ENCODE measurements at regions not wholly inside any gene's neighbourhood (a gene's known extent, or its start where the extent isn't known, plus 50 kb on each side); places are given as distances from the start of the nearest gene placed in this dataset.

GRCh38 chr3:76943058-76943457, 96.8 kb upstream of the ROBO2 start:
- H3K4me3 Mint-ChIP-seq: no peak overlapping the region
- H3K4me1 Mint-ChIP-seq: no peaks in the 10 kb centered on the region
- H3K36me3 Mint-ChIP-seq (ENCODE audit: low read depth): no peaks in the 10 kb centered on the region
- no peak overlapping the region for H3K27ac Mint-ChIP-seq
- ChIA-PET POLR2A (no interaction called here), CTCF (no interaction called here)
- no peak for ATAC-seq (ENCODE audit: low read depth)
- intact Hi-C loops (cut with micrococcal nuclease): no loop called here
- peaks cover 11% of the 10 kb centered on the region for H3K9me3 Mint-ChIP-seq
- no peaks in the 10 kb centered on the region for H3K27me3 Mint-ChIP-seq
- TF ChIP-seq CTCF (IDR thresholded peaks at IDR 0.05): no peak
- no peak for DNase-seq

- ChIA-PET POLR2A (no interaction called here), CTCF (no interaction called here)
- no peaks in the 10 kb centered on the region for H3K36me3 Mint-ChIP-seq (ENCODE audit: low read depth)
- DNase-seq (no peak), ATAC-seq (ENCODE audit: low read depth) (no peak)
- no peak overlapping the region for H3K4me3 Mint-ChIP-seq
- no peaks in the 10 kb centered on the region for H3K4me1 Mint-ChIP-seq
- H3K27ac Mint-ChIP-seq: no peak overlapping the region
- intact Hi-C loops (cut with micrococcal nuclease): no loop called here
- H3K27me3 Mint-ChIP-seq: no peaks in the 10 kb centered on the region
- peaks cover 11% of the 10 kb centered on the region for H3K9me3 Mint-ChIP-seq
- TF ChIP-seq CTCF (IDR thresholded peaks at IDR 0.05): no peak
Observed at GRCh38 chr3:76943671-76944070, 96.2 kb upstream of the ROBO2 start.

GRCh38 chr3:76949033-76949432, 90.9 kb upstream of the ROBO2 start:
- ChIA-PET POLR2A (no interaction called here), CTCF (no interaction called here)
- H3K9me3 Mint-ChIP-seq: peaks cover 8% of the 10 kb centered on the region
- no peak overlapping the region for H3K27ac Mint-ChIP-seq
- DNase-seq: no peak
- intact Hi-C loops (cut with micrococcal nuclease): no loop called here
- H3K36me3 Mint-ChIP-seq (ENCODE audit: low read depth): no peaks in the 10 kb centered on the region
- no peak overlapping the region for H3K4me3 Mint-ChIP-seq
- TF ChIP-seq CTCF (IDR thresholded peaks at IDR 0.05): no peak
- H3K27me3 Mint-ChIP-seq: no peaks in the 10 kb centered on the region
- H3K4me1 Mint-ChIP-seq: no peaks in the 10 kb centered on the region
- ATAC-seq (ENCODE audit: low read depth): no peak

- H3K36me3 Mint-ChIP-seq (ENCODE audit: low read depth): no peaks in the 10 kb centered on the region
- no peak overlapping the region for H3K4me3 Mint-ChIP-seq
- ATAC-seq (ENCODE audit: low read depth): no peak
- H3K27ac Mint-ChIP-seq: no peak overlapping the region
- no peak for TF ChIP-seq CTCF (IDR thresholded peaks at IDR 0.05)
- intact Hi-C loops (cut with micrococcal nuclease): no loop called here
- ChIA-PET POLR2A (no interaction called here), CTCF (no interaction called here)
- H3K27me3 Mint-ChIP-seq: no peaks in the 10 kb centered on the region
- H3K4me1 Mint-ChIP-seq: no peaks in the 10 kb centered on the region
- peaks cover 8% of the 10 kb centered on the region for H3K9me3 Mint-ChIP-seq
- no peak for DNase-seq
Observed at GRCh38 chr3:76949462-76949861, 90.4 kb upstream of the ROBO2 start.

GRCh38 chr3:76950590-76950989, 89.3 kb upstream of the ROBO2 start:
- Mint-ChIP-seq H3K4me1 (no peaks in the 10 kb centered on the region), H3K27ac (no peak overlapping the region), H3K36me3 (ENCODE audit: low read depth) (no peaks in the 10 kb centered on the region), H3K4me3 (no peak overlapping the region), H3K9me3 (peaks cover 5% of the 10 kb centered on the region), H3K27me3 (no peaks in the 10 kb centered on the region)
- DNase-seq: no peak
- ATAC-seq (ENCODE audit: low read depth): no peak
- POLR2A ChIA-PET: no interaction called here
- intact Hi-C loops (cut with micrococcal nuclease): no loop called here
- no peak for TF ChIP-seq CTCF (IDR thresholded peaks at IDR 0.05)
- CTCF ChIA-PET: no interaction called here
